LHCN-M2 (cell line): ENCODE measurements at regions not wholly inside any gene's neighbourhood (a gene's known extent, or its start where the extent isn't known, plus 50 kb on each side); places are given as distances from the start of the nearest gene placed in this dataset.

Experiments used
- DNase-seq: peaks from one replicate; pipeline ENCODE4 v3.0.0-alpha.2; 2012; ENCODE audit warnings: low read depth

DNA sequence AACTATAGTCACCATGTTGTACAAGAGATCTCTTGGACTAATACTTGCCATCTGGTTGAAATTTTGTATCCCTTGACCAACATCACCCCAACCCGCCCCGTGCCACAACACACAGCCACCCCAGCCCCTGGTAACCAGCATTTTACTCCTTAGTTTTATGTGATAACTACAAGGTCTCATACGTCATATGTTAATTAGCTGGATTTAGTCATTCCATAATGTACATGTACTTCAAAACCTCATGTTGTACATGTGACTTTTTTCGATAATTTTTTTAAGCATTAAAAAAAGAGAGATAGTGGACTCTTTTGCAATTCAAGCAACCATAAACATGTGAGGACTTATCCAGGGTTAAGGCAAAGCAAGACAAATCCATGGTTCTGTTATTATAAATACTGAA lies 773.4 kb upstream of the NOVA1 start:
- DNase-seq = no peak

DNA sequence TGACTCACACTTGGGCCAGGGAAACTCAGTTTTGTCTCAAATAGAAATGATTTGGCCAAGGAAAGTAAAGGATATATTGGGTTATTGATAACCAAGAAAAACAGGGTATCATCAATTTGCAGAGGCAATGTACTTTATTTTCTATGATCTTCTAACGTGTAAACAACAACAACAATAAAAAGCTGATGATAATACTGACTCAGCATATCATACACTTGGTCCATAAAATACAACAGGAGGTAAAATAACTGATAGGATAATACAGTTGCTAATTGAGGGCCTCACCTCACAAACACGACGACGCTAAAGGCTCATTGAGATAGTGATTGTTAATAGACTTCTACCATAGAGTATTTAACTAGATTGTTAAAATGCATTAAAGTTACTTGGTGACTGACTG lies 774.0 kb upstream of the NOVA1 start:
- no peak for DNase-seq

DNA sequence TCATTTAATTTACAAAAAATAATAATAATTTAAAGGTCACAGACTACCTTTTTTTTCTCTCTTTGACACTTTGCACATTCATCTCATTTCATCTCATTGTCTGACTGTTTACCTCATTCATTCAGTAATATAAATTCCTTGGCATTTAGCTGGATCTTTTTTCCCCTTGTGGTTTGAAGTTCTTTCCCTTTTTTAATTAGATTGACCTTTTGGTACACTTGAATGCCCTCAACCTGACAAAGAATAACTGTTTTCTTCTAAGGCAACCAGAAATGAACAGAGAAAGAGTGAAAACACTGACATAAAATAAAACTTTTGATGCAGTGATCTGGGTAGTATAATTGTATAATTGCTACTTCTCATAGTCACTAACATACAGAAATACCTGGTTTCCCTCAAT lies 774.9 kb upstream of the NOVA1 start:
- no peak for DNase-seq

DNA sequence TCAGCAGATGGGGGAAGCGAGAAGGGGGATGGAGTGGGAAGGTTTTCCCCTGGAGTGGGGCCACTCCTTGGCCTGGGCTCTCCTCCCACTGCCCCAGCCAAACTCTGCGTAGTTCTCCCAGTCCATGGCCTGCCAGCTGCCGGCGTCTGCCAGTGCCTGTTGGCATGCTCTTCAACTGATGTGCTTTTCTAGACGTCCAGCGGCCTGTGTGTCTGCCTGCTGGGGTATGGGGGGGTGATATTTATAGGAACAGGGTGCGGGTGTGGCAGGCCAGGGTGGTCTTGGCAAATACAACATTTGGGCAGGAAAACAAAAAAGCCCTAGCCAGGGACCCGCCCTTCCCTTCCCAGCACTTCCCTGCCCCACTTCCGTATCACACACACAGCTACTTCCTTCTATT lies 786.3 kb upstream of the NOVA1 start:
- DNase-seq = no peak

DNA sequence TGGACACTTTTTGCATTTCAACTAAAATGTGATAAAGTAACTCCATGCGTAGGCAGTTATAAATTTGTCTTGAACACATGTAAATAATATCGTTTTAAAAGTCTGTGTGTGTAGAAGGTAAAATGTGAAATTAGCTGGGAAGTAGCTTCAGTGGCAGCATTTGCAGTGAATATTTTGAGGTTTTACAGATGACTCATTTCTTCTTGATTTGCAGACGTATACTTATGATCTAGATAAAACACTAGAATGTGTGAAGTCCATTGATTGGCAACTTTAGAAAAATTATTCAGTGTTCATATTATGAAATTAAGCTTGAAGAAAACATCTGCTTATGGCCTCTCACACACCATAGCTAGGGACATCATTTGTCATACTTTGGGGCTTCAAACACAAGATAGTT lies 788.6 kb upstream of the NOVA1 start:
- no peak for DNase-seq

DNA sequence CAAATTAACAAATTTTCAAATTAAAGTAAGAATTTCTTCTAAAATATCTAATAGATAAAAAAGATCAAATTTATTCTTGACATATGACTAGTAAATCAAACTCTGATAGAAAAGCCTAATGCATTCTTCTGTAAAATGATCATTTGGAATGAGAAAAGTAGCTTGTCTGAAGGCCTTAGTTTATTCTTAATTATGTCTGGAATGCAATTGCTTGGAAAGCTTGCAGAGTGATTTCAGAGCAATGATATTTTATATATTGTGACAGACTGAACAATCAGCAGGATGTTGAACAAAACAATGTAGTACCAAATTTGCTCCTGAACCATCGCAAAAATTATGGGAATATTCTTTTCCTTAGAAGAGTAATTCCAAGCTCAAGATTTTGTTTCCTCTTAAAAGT lies 789.6 kb upstream of the NOVA1 start:
- no peak for DNase-seq

DNA sequence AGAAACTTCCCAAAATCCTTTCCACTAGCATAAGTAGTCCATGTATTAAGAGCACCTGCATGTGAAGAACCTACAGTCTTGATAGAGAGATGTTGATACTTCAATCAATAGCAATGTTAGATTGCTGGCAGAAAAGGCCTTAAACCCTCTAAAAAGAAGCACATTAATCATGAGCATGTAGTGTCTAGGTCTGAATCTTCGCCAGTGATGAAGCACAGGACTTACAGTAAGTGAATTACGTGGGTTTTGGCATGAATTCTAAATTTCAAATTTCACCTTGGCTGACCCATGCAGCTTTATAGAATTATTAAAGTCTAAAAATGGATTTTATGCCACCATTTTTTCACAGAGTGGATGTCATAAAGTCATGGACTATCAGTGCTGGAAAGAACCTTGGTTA lies 791.6 kb upstream of the NOVA1 start:
- no peak for DNase-seq

DNA sequence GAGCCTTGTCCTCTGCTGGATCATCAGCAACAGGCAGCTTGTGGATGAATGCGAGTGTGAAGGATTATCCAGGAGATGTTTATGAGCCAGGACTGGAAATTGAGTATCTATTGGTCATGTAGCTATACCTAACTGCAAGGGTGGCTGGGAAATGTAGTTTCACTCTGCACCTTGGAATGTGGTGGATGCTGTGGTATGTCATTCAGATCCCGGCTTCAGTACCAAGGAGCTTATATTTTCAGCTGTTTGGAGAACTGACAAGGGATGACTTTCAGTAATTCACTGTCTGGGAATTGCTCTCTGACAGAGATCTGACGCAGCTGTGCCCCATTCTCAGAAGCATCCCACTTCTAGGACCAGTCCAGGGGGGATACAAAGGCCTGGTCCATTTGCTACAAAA lies 792.3 kb upstream of the NOVA1 start:
- no peak for DNase-seq

DNA sequence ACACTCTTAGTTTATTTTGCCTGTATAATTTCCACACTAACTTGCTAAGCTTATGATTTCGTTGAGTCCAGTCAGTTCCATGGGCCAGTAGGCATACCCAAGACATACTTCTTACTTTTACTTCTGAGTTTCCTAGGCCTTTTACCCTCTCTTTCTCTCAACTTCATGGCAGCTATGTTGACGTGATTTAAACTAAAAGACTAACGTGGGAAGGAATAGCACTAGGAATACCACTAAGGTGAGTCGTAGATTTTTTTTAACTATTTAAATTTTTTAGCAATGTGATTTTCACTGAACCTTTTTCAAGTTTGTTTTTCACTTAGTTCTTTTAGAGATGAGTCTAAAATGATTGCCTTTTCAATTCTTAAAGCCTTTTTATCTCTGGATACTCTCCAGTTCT lies 793.5 kb upstream of the NOVA1 start:
- DNase-seq = no peak

DNA sequence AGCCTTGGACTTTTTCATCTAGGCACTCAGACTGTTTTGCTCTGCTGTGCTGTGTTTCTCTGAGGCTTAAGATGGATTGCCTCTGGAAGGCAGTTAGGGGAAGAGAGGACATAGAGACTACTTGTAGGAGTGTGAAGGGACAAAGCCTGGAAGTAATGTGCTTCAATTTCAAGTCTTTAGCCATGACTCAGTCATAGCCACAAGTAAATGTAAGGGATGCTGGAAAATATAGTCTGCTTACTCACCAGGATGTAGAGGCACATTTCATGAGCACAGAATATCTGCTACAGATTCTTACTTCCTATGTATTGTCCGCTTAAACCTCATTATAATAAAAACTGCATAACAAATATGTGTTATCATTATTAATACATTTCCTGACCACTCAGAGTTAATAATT lies 794.3 kb upstream of the NOVA1 start:
- DNase-seq = no peak

DNA sequence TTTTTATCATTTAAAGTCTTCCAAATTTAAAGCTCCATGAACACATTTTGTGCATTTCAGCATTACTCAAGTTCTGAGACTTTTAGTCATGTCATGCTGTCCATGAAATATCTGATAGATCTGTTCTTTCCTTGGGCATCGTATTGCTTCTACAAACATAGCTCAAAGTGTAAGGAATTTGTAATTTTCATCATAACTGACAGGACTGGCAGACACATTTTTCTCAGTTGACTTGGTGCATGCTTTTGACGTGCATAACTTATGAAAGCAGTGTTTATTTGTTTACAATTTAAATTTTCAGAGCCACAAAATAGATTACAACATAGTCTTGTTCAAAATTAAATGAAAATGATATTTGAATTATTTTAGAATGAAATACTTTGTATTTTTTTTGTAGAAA lies 812.1 kb upstream of the NOVA1 start:
- no peak for DNase-seq

DNA sequence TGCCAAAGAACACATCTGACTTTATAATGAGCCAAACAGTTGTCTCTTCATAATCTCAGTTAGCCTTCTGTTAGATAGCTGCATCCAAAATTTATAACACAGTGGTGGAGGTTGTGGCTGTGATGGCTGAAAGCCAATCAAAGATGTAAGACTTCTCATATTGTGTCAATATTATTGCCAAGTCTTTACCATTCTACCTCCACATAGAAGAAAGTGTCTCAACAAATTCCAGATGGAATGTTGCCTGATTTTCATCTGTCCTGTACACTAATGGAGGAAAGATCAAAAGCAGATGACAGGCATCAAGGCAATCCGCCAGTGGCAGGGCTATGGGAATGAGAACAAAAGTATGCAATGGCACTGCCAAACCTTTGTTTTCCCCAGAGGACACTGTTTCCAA lies 813.1 kb upstream of the NOVA1 start:
- DNase-seq = no peak

DNA sequence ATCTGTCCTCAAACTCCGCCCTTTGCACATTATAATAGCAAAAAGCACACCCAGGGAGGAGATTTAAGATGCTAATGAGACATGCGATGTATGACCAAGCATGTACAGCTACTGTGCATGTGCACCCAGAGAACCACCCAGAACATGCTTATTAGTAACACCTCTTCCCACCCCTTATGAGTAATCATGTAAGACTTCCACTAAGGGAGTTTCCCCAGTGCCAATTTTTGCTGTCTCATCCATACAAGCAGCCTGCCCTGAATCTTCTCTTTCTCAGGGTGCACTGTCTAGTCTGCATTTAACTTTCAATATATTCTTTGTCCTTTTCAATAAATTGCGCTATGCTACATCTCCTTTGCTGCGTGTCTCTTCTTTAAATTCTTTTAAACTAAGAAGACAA lies 830.0 kb upstream of the NOVA1 start:
- DNase-seq = no peak

DNA sequence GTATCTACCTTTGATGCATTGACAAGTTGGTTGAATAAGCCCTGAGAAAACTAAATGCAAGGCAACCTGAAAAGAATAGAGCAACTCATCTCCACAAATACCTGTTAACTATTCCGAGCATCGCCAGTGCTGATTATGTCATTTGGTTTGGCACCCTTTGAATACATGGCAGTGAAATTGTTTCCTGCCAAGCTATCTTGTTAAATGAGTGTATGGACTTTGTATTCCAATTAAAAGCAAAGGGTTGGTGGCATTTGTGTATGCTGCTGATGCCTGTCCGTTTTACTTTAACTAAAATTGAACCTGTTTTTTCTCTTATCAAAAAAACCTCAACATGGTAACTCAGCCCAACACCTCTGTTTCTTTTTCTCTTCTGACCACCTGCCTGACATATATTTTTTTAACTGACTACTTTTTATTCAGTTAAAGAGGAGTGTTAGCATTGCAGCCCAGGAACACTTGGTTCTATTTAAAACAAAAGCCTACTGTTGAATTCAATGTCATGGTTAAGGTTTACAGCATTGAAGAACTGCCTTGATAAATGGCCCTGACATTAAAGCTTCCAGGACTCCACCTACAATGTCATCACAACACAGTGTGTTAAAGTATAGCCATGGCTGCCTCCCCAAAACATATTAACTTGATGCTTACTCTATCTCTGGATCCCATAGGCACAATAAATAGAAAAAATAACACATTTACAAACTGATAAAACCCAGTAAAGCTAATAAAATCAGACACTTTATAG lies 838.3 kb upstream of the NOVA1 start:
- no peak for DNase-seq

DNA sequence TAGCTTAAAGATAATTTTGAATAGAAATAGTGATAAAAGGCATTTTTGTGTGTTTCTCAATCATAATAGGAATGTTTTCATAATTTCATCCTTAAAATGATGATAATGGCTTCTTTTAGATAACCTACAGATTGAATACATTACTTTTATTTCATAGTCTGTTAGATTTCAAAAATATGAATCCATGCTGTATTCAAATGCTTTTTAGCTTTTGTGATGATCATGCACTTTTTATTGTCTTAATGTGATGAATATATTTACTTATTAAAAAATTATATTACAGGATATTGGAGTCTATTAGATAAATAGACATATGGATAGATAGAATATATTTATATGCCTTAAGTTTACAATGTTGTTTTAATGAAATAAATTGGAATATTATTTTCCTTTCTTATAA lies 886.8 kb upstream of the NOVA1 start:
- no peak for DNase-seq

DNA sequence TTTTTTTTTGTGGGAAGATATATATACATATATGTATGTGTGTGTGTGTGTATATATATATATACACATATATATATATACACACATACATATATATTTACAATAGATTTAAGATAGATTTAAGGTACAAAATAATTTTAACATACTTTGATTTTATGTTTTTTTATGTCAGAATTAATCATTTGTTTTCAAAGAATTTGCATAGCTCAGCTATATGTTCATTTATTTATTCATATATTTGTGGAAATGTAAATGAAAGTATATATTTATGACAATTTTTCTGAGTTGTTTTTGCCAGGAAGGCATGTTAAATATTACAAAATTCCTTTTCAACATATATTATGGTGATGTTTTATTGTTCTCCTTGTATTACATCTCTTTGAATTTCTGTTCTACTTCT lies 887.4 kb upstream of the NOVA1 start:
- DNase-seq = no peak

DNA sequence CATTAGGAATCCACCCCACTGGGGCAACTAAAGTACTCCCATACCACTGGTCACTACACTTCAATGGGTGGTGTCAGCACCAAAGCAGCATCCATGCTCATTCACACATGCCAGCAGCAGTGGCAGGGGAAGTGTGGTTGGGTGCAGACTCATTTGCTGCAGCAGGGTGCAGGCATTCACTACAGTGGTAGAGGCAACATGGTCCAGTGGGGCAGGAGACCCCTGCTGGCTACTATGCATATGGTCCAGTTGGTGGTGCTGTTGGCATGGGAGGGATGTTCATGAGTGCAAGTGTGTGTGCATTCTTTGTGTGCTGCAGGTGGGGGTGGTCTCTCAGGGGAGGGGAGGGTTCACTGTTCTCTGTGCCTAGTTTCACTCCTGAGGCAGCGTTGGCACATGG lies 908.4 kb upstream of the NOVA1 start:
- no peak for DNase-seq

DNA sequence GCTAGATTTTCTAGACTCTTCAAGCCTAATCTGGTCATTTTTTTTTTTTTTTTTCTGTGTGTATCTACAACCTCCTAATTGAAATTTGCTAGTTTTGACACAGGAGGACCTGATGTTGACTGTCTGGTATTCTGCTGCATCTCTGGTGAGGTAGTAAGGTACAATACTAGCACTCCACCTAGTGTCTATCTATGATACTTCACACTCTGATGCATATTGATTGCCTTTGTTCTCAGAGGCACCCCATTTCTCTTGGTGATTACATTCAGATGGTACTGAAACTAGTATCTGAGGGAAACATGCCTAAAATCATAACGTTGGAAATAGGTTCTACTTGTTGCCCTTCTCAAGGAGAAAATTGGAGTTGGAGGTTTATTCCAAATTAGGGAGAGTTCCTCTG lies 930.5 kb upstream of the NOVA1 start:
- no peak for DNase-seq

DNA sequence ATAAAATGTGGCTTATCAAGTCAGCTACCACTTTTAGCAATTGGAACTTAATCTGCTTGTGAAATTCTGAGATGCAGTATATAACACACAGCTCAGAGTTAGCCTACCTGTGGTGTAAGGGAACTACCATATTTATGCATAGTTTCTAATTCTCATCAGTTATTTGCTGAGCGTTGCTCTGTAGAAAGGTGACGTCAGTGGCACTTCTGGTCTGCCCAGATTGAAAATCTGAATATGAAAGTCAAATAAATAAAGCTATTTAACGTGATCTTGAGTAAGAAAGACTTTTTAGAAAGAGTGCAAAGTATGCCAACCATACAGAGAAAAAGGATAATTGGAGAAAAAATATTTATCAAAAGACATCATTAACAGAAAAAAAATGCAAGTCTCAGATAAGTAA lies 938.9 kb upstream of the NOVA1 start:
- DNase-seq = no peak

DNA sequence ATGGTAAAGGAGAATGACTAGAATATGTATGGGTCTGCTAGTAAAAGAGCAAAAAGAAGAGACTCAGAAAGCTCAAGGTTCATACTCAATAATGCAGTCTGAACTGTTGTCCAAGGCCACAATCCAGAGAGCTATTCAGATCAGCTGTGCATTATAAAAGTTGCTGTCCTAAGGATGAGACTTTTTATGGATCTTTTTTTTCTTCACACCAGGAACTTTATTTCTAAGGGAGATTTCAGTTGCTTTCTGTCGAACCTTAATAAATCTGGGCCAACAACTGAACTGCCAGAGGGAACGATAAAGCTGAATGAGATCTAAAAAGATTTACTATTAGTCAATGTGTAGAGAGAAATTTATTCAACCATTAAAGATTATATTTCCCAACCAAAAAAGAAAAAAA lies 948.3 kb upstream of the NOVA1 start:
- DNase-seq = no peak

DNA sequence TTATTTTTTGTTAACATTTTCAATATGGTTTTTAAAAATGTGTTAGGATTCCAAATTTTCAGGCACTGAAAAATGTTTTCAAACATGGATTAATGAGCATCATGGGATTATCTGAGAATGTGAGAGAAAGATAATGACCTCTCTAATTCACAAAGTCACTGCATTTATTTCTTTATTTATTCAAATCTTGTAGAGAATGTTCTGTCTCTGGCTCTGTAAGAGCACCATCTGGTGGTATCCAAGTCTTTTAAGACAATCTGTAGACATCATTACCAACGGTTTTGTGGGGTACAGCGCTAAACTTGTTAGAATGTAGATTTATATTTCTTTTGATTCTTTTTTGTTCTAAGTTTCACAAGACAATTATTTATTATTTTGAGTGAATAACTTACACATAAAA lies 956.0 kb upstream of the NOVA1 start:
- no peak for DNase-seq

DNA sequence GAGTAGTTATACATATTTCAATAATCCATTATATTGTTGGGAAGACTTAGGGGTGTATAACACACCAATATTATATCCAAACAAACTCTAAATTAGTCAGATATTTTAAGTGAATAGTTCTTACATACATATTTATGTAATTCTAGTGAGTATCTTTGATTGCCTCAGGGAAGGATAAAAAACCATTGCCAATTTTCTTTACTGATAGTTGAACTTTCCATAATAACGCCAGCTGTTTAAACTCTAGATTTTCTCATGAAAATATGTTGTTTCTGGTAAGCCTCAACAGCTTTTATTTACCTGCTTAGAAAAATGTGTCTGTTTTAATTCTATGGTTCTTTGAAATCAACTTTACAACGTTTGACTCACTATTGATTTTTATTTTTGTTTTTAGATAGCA lies 959.6 kb upstream of the NOVA1 start:
- no peak for DNase-seq

DNA sequence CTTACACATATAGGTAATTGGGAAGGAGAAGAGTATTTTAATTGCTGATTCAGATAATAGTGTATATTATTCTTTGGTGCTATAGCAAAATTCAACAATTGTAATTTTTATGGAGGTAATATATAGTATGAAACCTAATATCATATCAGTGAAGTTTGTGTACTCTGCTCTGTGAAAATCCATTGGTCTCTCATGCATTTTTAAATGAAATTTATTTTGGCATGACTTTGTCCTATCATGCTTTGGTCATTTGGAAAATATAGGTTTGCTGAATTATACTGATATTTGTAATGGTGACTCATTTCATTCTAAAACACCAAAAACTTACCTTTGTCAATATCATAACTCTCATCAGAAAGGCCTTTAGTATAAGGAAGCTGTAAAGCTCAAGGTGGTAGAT lies 962.0 kb upstream of the NOVA1 start:
- no peak for DNase-seq

DNA sequence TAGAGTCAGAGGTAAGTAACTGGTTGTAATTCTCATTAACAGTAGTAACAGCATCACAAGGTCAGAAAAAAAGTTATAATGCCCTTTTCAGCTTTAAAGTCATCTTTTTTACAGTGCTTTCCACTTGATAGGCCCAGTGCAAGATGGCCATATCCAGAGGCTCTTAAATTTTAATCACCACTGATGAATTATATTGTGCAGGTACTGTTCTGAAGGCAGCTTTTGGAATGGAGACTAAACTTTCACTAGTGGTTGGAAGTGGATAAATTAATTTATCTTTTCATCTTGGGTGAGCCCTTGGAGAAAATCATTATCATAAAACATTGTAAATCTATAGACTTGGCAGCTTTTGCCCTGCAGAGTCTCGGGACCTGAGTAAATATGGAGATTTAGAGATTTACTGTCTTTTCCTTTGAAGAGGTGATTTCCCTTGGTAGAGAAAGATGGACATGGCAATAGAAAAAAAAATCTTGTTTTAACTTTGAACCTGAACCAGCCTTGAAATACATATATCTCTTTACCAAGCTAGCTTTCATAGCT lies 969.1 kb upstream of the NOVA1 start:
- DNase-seq = no peak
